Peyer's patch (tissue), 4 donors: ENCODE measurements at regions not wholly inside any gene's neighbourhood (a gene's known extent, or its start where the extent isn't known, plus 50 kb on each side); places are given as distances from the start of the nearest gene placed in this dataset.

ENCODE experiments used
- CTCF ChIP-seq, 6 experiments: fragments of 450-650 bp in 4 of 6; fragments of 200-600 bp in 2 of 6; sonication (generic) in 1 of 6; IDR thresholded peaks; one replicate each; pipeline ENCODE4 v1.5.1; 2017 to 2019; ENCODE audit warnings: antibody characterized with exemption in 6 of 6, mild to moderate bottlenecking in 3 of 6, moderate library complexity in 1 of 6
- POLR2A ChIP-seq, 2 donors: fragments of 450-650 bp; IDR thresholded peaks; one replicate each; pipeline ENCODE4 v1.5.1; 2017; ENCODE audit warnings: antibody characterized with exemption in 2 of 2, mild to moderate bottlenecking in 2 of 2, moderate library complexity in 2 of 2

GRCh38 chr13:81408647-81409046, 1067.7 kb upstream of the SPRY2 start:
- TF ChIP-seq CTCF (IDR thresholded peaks at IDR 0.05) = no peak
- TF ChIP-seq POLR2A (IDR thresholded peaks at IDR 0.05) = no peak
